IMR-90 (cell line): ENCODE measurements at regions not wholly inside any gene's neighbourhood (a gene's known extent, or its start where the extent isn't known, plus 50 kb on each side); places are given as distances from the start of the nearest gene placed in this dataset.

Experiments used
- CEBPB ChIP-seq: IDR thresholded peaks from 2 replicates; pipeline ENCODE4 v1.6.1; 2012; ENCODE audit warnings: low read depth, low read length, improper control_type of control experiment
- SMC3 ChIP-seq: fragments of 150-350 bp; IDR thresholded peaks from 2 replicates; pipeline ENCODE4 v1.6.1; 2016; ENCODE audit warnings: low read depth, mild to moderate bottlenecking, antibody characterized with exemption, low read length, moderate library complexity
- TF ChIP-seq, protein P1 (sequence below): conservative IDR thresholded peaks from 2 replicates; pipeline ENCODE4 v1.5.1; 2012; ENCODE audit warnings: mild to moderate bottlenecking, low read depth, low read length, improper control_type of control experiment

DNA sequence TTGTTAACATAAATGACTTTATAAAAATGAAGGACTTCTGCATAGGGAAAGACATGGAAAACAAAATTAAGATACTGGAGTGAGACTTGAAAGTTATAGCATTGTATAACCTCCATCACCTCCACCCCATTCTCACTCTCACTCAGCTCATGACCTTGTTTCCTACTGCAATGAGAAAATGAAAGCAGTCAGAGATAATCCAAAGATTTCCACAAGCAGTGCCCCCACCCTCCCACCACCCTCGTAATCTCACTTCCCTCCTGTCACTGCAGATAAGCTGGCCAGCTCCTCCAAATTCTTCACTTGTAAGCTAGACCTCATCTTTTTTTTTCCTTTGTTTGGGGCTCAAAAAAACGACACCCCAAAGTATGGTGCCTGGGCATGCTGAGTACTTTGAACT, 52.9 kb upstream of the PROKR2 start:
- TF ChIP-seq SMC3 (no peak), CEBPB (no peak)
- TF ChIP-seq, protein P1, sequence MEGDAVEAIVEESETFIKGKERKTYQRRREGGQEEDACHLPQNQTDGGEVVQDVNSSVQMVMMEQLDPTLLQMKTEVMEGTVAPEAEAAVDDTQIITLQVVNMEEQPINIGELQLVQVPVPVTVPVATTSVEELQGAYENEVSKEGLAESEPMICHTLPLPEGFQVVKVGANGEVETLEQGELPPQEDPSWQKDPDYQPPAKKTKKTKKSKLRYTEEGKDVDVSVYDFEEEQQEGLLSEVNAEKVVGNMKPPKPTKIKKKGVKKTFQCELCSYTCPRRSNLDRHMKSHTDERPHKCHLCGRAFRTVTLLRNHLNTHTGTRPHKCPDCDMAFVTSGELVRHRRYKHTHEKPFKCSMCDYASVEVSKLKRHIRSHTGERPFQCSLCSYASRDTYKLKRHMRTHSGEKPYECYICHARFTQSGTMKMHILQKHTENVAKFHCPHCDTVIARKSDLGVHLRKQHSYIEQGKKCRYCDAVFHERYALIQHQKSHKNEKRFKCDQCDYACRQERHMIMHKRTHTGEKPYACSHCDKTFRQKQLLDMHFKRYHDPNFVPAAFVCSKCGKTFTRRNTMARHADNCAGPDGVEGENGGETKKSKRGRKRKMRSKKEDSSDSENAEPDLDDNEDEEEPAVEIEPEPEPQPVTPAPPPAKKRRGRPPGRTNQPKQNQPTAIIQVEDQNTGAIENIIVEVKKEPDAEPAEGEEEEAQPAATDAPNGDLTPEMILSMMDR, result no peak
